Karpas-422 (cell line): ENCODE measurements at regions not wholly inside any gene's neighbourhood (a gene's known extent, or its start where the extent isn't known, plus 50 kb on each side); places are given as distances from the start of the nearest gene placed in this dataset.

Source experiments
- DNase-seq: peaks from one replicate; pipeline ENCODE4 v3.0.0-alpha.2; 2015
- H2AFZ ChIP-seq: fragments of 200-600 bp; sonication (generic); 2 replicates; pipeline ENCODE4 v1.6.1; 2014; ENCODE audit warnings: antibody characterized with exemption, low read length, mixed read lengths
- H3K27ac ChIP-seq: fragments of 200-600 bp; sonication (generic); 2 replicates; pipeline ENCODE4 v1.5.1; 2014; ENCODE audit warnings: mild to moderate bottlenecking, low read length, moderate library complexity
- H3K27me3 ChIP-seq: fragments of 200-600 bp; sonication (generic); 2 replicates; pipeline ENCODE4 v1.6.1; 2014; ENCODE audit warnings: low read length, mixed read lengths
- H3K36me3 ChIP-seq: fragments of 200-600 bp; sonication (generic); 2 replicates; pipeline ENCODE4 v1.6.1; 2014; ENCODE audit warnings: low read length, mixed read lengths; ENCODE audit not compliant: insufficient read depth
- H3K4me1 ChIP-seq: fragments of 200-600 bp; sonication (generic); 2 replicates; pipeline ENCODE4 v1.6.1; 2014; ENCODE audit warnings: mild to moderate bottlenecking, low read length, mixed read lengths
- H3K4me2 ChIP-seq: fragments of 200-600 bp; sonication (generic); 2 replicates; pipeline ENCODE4 v1.6.1; 2014; ENCODE audit warnings: low read length, low read depth, mild to moderate bottlenecking; ENCODE audit not compliant: poor library complexity, severe bottlenecking
- H3K4me3 ChIP-seq: fragments of 200-600 bp; sonication (generic); 2 replicates; pipeline ENCODE4 v1.5.1; 2014; ENCODE audit warnings: mild to moderate bottlenecking, antibody characterized with exemption, low read length, mixed read lengths
- H3K79me2 ChIP-seq: fragments of 200-600 bp; sonication (generic); 2 replicates; pipeline ENCODE4 v1.6.1; 2014; ENCODE audit warnings: mild to moderate bottlenecking, low read length, mixed read lengths
- H3K9ac ChIP-seq: fragments of 200-600 bp; sonication (generic); 2 replicates; pipeline ENCODE4 v1.6.0; 2014; ENCODE audit warnings: low read length
- H3K9me2 ChIP-seq: fragments of 200-600 bp; sonication (generic), shearing (Covaris generic); replicated peaks from 2 replicates; pipeline ENCODE4 v1.6.0; 2014; ENCODE audit warnings: mild to moderate bottlenecking, low read length, moderate library complexity; ENCODE audit not compliant: insufficient read depth
- H3K9me3 ChIP-seq: fragments of 300-700, 200-600 bp; sonication (generic); 2 replicates; pipeline ENCODE4 v1.6.1; 2014; ENCODE audit warnings: low read length, mixed read lengths
- H4K20me1 ChIP-seq: fragments of 200-600 bp; sonication (generic); 2 replicates; pipeline ENCODE4 v1.6.1; 2014; ENCODE audit warnings: mild to moderate bottlenecking, antibody characterized with exemption, low read length, low read depth; ENCODE audit not compliant: insufficient read depth

GRCh38 chr16:61246592-61246991 lies 789.6 kb downstream of the CDH8 start:
- Histone ChIP-seq H2AFZ (no peak overlapping the region), H3K36me3 (no peaks in the 10 kb centered on the region), H3K4me2 (no peak overlapping the region), H4K20me1 (no peaks in the 10 kb centered on the region), H3K4me3 (no peak overlapping the region), H3K27ac (no peak overlapping the region), H3K79me2 (no peaks in the 10 kb centered on the region), H3K4me1 (no peaks in the 10 kb centered on the region), H3K27me3 (no peaks in the 10 kb centered on the region), H3K9me2 (no peaks in the 10 kb centered on the region; the same call in 1 of the 2 replicates), H3K9ac (no peak overlapping the region), H3K9me3 (peaks cover 23% of the 10 kb centered on the region)
- DNase-seq, result no peak

- H3K36me3 ChIP-seq, result no peaks in the 10 kb centered on the region
- no peaks in the 10 kb centered on the region for H3K4me1 ChIP-seq
- peaks cover 16% of the 10 kb centered on the region for H3K9me3 ChIP-seq
- no peak overlapping the region for H3K4me2 ChIP-seq
- H2AFZ ChIP-seq, result no peak overlapping the region
- no peak overlapping the region for H3K9ac ChIP-seq
- H3K4me3 ChIP-seq, result no peak overlapping the region
- no peaks in the 10 kb centered on the region for H3K27me3 ChIP-seq
- no peak for DNase-seq
- H3K9me2 ChIP-seq, result no peaks in the 10 kb centered on the region; the same call in 1 of the 2 replicates
- H3K27ac ChIP-seq, result no peak overlapping the region
- no peaks in the 10 kb centered on the region for H3K79me2 ChIP-seq
- no peaks in the 10 kb centered on the region for H4K20me1 ChIP-seq
Measured at GRCh38 chr16:61243954-61244353, 792.3 kb downstream of the CDH8 start.

- H3K27ac ChIP-seq, result no peak overlapping the region
- no peak overlapping the region for H3K4me2 ChIP-seq
- no peaks in the 10 kb centered on the region for H4K20me1 ChIP-seq
- no peaks in the 10 kb centered on the region for H3K79me2 ChIP-seq
- no peak for DNase-seq
- no peak overlapping the region for H3K4me3 ChIP-seq
- no peak overlapping the region for H2AFZ ChIP-seq
- H3K9me2 ChIP-seq, result no peaks in the 10 kb centered on the region; the same call in 1 of the 2 replicates
- no peaks in the 10 kb centered on the region for H3K27me3 ChIP-seq
- no peaks in the 10 kb centered on the region for H3K36me3 ChIP-seq
- H3K4me1 ChIP-seq, result no peaks in the 10 kb centered on the region
- H3K9ac ChIP-seq, result no peak overlapping the region
- H3K9me3 ChIP-seq, result 0 out of 2 replicates have a peak, but pooled peaks cover 4% of the 10 kb centered on the region
Measured at GRCh38 chr16:61237884-61238485, 798.3 kb downstream of the CDH8 start.

GRCh38 chr16:61233713-61234112 lies 802.5 kb downstream of the CDH8 start:
- H2AFZ ChIP-seq, result no peak overlapping the region
- H3K27ac ChIP-seq, result no peak overlapping the region
- H3K9me3 ChIP-seq, result peaks cover 17% of the 10 kb centered on the region; the same call in 1 of the 2 replicates
- no peak overlapping the region for H3K4me2 ChIP-seq
- H3K9ac ChIP-seq, result no peak overlapping the region
- H3K9me2 ChIP-seq, result no peaks in the 10 kb centered on the region
- H3K4me3 ChIP-seq, result no peak overlapping the region
- no peaks in the 10 kb centered on the region for H3K27me3 ChIP-seq
- no peaks in the 10 kb centered on the region for H3K79me2 ChIP-seq
- H3K4me1 ChIP-seq, result no peaks in the 10 kb centered on the region
- no peak for DNase-seq
- H3K36me3 ChIP-seq, result no peaks in the 10 kb centered on the region
- no peaks in the 10 kb centered on the region for H4K20me1 ChIP-seq

GRCh38 chr16:61228371-61228770 lies 807.9 kb downstream of the CDH8 start:
- Histone ChIP-seq H3K9me3 (peaks cover 19% of the 10 kb centered on the region), H2AFZ (no peak overlapping the region), H3K4me1 (no peaks in the 10 kb centered on the region), H3K27me3 (no peaks in the 10 kb centered on the region), H3K79me2 (no peaks in the 10 kb centered on the region), H3K4me2 (no peak overlapping the region), H3K36me3 (no peaks in the 10 kb centered on the region), H3K9me2 (no peaks in the 10 kb centered on the region), H3K9ac (no peak overlapping the region), H4K20me1 (no peaks in the 10 kb centered on the region), H3K27ac (no peak overlapping the region), H3K4me3 (no peak overlapping the region)
- no peak for DNase-seq

- no peaks in the 10 kb centered on the region for H3K79me2 ChIP-seq
- H3K27me3 ChIP-seq, result no peaks in the 10 kb centered on the region
- peaks cover 19% of the 10 kb centered on the region for H3K9me3 ChIP-seq
- H2AFZ ChIP-seq, result no peak overlapping the region
- H3K9me2 ChIP-seq, result no peaks in the 10 kb centered on the region
- H3K4me2 ChIP-seq, result no peak overlapping the region
- H3K9ac ChIP-seq, result no peak overlapping the region
- H4K20me1 ChIP-seq, result no peaks in the 10 kb centered on the region
- H3K27ac ChIP-seq, result no peak overlapping the region
- H3K36me3 ChIP-seq, result no peaks in the 10 kb centered on the region
- H3K4me3 ChIP-seq, result no peak overlapping the region
- H3K4me1 ChIP-seq, result no peaks in the 10 kb centered on the region
- no peak for DNase-seq
Measured at GRCh38 chr16:61215605-61216004, 820.6 kb downstream of the CDH8 start.

- Histone ChIP-seq H4K20me1 (no peaks in the 10 kb centered on the region), H3K9ac (no peak overlapping the region), H2AFZ (no peak overlapping the region), H3K4me1 (no peaks in the 10 kb centered on the region), H3K9me3 (peaks cover 26% of the 10 kb centered on the region), H3K79me2 (no peaks in the 10 kb centered on the region), H3K36me3 (no peaks in the 10 kb centered on the region), H3K4me3 (no peak overlapping the region), H3K27me3 (no peaks in the 10 kb centered on the region), H3K4me2 (no peak overlapping the region), H3K27ac (no peak overlapping the region), H3K9me2 (no peaks in the 10 kb centered on the region)
- no peak for DNase-seq
Measured at GRCh38 chr16:61214780-61215179, 821.5 kb downstream of the CDH8 start.

GRCh38 chr16:61210076-61210475 lies 826.2 kb downstream of the CDH8 start:
- Histone ChIP-seq H3K9me2 (no peaks in the 10 kb centered on the region), H3K27ac (no peak overlapping the region), H3K36me3 (no peaks in the 10 kb centered on the region), H3K4me1 (no peaks in the 10 kb centered on the region), H3K27me3 (no peaks in the 10 kb centered on the region), H3K4me3 (no peak overlapping the region), H3K9ac (no peak overlapping the region), H4K20me1 (no peaks in the 10 kb centered on the region), H2AFZ (no peak overlapping the region), H3K9me3 (peaks cover 40% of the 10 kb centered on the region), H3K4me2 (no peak overlapping the region), H3K79me2 (no peaks in the 10 kb centered on the region)
- DNase-seq, result no peak
